ENCODE measurements at regions not wholly inside any gene's neighbourhood (a gene's known extent, or its start where the extent isn't known, plus 50 kb on each side); places are given as distances from the start of the nearest gene placed in this dataset.

GRCh38 chr10:130618647-130619046, 482.5 kb downstream of the GLRX3 start:
- Mint-ChIP-seq H3K36me3 (ENCODE audit: insufficient read depth in 1 of 3, low read depth in 3 of 3) (peaks cover 0 to 1% (median under 1%) of the 10 kb centered on the region in 3 experiments; a peak in 1 of 7 replicates), H3K27me3 (ENCODE audit: low read depth) (no peaks in the 10 kb centered on the region; the same call in 1 of the 2 replicates), H3K4me3 (no peak overlapping the region), H3K27ac (no peak overlapping the region), H3K4me1 (peaks cover 30 to 37% of the 10 kb centered on the region in 2 experiments), H3K9me3 (peaks cover under 1 to 2% of the 10 kb centered on the region in 2 experiments; a peak in 2 of 5 replicates)
- H2BK12ac ChIP-seq (ENCODE audit: insufficient read length, low read depth, low read length): no peak overlapping the region
- H3K14ac ChIP-seq (ENCODE audit: insufficient read depth, low read length): no peak overlapping the region
- H2BK5ac ChIP-seq (ENCODE audit: insufficient read length, low read length): no peak overlapping the region
- H4K8ac ChIP-seq (replicated peaks; ENCODE audit: insufficient read length, low read depth, low read length): no peak overlapping the region
- H4K91ac ChIP-seq (ENCODE audit: insufficient read length, low read depth, low read length): no peak overlapping the region
- H3K4me1 ChIP-seq (ENCODE audit: insufficient read depth, low read length): no peaks in the 10 kb centered on the region; the same call in 1 of the 2 replicates
- H2BK120ac ChIP-seq (ENCODE audit: low read depth, low read length, poor library complexity, severe bottlenecking): no peak overlapping the region
- no peak overlapping the region for H3T11ph ChIP-seq (ENCODE audit: low read length)
- no peak overlapping the region for H3K23ac ChIP-seq (ENCODE audit: insufficient read length, low read depth, low read length)
- H3K4ac ChIP-seq (ENCODE audit: low read depth, low read length): no peak overlapping the region
- H4K20me1 ChIP-seq (ENCODE audit: control insufficient read depth, insufficient read depth, insufficient read length): no peaks in the 10 kb centered on the region
- no peak overlapping the region for H2BK20ac ChIP-seq (ENCODE audit: low read depth, low read length, poor library complexity, severe bottlenecking)
- H2AK5ac ChIP-seq (ENCODE audit: insufficient read length, low read length): no peak overlapping the region
- no peak overlapping the region for H4K5ac ChIP-seq (ENCODE audit: insufficient read length, low read depth, low read length)
- no peaks in the 10 kb centered on the region for H3K79me2 ChIP-seq (ENCODE audit: insufficient read depth, low read length)
- no peak for DNase-seq
- no peak overlapping the region for H2AFZ ChIP-seq (ENCODE audit: low read length)
- WGBS (ENCODE audit: extremely low coverage, insufficient read length, low lambda C conversion rate): no CpG with 5 or more reads among the region's 2 CpGs
- no peak overlapping the region for H3K4me2 ChIP-seq (ENCODE audit: insufficient read depth, insufficient read length, low read length)
- no peaks in the 10 kb centered on the region for H3K9me3 ChIP-seq (ENCODE audit: control insufficient read depth, low read depth, low read length)
- no peak overlapping the region for H3K9ac ChIP-seq (ENCODE audit: extremely low read depth, insufficient read length, low read length)
- no peak overlapping the region for H2BK15ac ChIP-seq (ENCODE audit: low read depth, low read length)
- TF ChIP-seq CTCF (conservative IDR thresholded peaks at IDR 0.05): no peak
- H3K79me1 ChIP-seq (ENCODE audit: insufficient read depth, low read depth, low read length, poor library complexity, severe bottlenecking): no peaks in the 10 kb centered on the region
- H3K27me3 ChIP-seq (ENCODE audit: insufficient read depth, low read length): no peaks in the 10 kb centered on the region
- H3K56ac ChIP-seq (ENCODE audit: insufficient read length, low read depth, low read length): no peak overlapping the region
- no peak overlapping the region for H3K27ac ChIP-seq (ENCODE audit: insufficient read length, low read depth, low read length)
- no peaks in the 10 kb centered on the region for H3K23me2 ChIP-seq (ENCODE audit: insufficient read length, low read depth, low read length, poor library complexity, severe bottlenecking)
- no peak overlapping the region for H3K18ac ChIP-seq (ENCODE audit: insufficient read length, low read depth, low read length)

Measured in H9 (cell line).